GM19351 (cell line): ENCODE measurements at regions not wholly inside any gene's neighbourhood (a gene's known extent, or its start where the extent isn't known, plus 50 kb on each side); places are given as distances from the start of the nearest gene placed in this dataset.
A peak's percentile ranks its signal among the peaks of the same experiment; 100 is the strongest.
"Not testable (repeated sequence)": the region's sequence is repeated elsewhere in the genome, so short reads cannot be mapped to it uniquely, and the experiment has no call there.

Experiments
- ATAC-seq: cut with Tn5 transposase; IDR thresholded peaks from one replicate; pipeline ENCODE4 v1.9.1; 2021; ENCODE audit warnings: mild to moderate bottlenecking, moderate library complexity; ENCODE audit not compliant: unreplicated experiment

DNA sequence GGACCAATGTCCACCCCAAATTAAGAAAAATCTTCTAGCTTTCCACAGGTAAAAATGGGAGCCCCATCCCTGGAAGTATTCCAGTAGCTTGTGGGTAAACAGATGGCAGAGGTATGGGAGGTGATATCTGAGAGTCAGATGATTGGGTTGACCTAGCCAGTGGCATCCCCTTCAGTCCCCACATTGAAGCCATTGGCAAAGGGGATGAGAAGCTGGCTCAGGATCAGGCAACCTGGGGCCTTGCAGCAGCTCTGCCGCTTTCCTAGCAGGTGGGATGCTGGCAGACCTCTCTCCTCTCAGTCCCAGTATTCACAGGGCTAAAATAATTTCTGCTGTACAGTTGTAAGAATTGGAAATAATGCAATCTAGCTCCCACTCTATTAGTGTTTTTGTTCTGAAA is 108.9 kb upstream of the KCNG1 start:
- no peak for ATAC-seq

DNA sequence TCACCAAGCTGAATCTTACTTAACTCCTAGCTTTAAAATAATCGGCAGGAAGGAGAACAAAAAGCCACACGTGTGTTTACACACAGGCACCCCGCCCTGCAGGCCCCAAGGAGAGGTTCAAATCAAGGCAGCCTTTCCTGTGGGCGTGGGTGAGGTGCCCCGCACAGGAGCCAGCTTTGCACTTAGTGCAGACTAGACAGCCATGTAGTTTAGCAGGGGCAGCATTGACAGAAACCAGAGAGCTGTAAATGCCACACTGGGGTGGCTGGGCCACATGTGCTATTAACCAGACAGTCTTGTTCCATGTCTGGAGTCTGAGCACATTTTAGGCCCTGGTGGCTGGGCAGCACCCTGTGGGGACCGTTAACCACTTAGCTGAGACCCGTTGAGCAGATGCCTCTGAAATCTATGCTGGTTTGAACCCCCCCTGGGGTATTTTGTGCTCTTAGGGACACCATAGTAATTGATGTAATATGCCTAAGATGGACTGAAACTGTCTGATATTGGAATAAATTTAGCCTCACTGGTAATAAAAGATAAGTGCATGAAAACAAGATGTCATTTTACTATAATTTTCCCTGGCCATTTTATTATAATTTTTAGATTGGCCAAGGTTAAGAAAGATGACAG is 106.4 kb upstream of the KCNG1 start:
- ATAC-seq: no peak

DNA sequence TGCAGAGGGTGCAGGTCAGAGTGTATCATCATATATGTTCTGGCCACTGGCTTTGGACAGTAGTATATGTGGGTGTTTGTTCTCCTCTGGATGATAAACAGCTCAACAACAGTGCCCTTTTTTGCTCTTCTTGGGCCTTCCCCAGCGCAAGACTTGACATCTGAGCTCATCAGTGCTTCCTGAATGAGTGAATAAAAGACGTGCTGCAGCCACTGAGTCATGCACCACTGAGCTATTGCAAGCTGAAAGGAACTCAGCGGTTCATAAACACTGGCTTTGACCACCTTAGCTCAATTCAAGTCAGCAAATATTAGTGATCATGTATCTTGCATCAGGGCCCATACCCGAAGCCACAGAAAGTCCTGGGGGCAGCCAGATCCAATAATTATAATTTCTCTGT is 105.3 kb upstream of the KCNG1 start:
- ATAC-seq: peak; percentile 85

DNA sequence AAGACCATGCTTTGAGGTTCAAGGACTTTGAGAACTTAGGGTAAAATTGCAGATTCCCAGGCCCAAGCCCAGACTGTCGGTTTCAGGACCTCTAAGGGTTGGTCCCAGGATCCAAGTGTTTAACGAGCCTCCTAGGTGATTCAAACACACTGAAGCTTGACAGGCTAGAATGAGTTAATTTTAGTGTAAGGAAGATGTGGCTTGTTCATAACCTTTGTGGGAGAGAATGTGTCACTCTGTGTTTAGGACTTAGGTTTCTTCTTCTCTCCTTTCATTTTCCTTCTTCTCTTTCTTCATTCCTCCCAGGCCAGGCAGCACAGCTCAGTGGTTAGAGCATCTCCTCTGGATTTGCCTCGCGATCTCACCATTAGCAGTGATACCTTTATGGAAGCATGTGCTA is 104.8 kb upstream of the KCNG1 start:
- ATAC-seq: no peak

DNA sequence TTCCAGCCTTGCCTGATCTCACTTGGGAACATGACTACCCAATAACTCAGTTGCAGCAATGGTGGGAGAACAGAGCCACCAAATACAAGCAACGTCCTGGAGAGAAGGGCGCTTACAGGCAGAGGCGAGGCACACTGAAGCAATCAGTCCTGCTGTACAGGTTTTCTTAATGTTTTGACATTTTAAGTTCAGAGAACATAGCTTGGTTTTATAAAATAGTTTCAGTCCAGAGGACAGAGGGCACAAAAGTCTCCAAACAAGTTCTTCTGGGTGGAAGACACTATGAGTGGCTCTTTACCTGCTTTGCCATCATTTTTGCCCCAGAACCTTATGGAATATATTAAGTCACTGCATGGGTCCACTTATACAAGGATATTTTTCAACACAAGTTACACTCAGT is 103.4 kb upstream of the KCNG1 start:
- ATAC-seq: no peak

DNA sequence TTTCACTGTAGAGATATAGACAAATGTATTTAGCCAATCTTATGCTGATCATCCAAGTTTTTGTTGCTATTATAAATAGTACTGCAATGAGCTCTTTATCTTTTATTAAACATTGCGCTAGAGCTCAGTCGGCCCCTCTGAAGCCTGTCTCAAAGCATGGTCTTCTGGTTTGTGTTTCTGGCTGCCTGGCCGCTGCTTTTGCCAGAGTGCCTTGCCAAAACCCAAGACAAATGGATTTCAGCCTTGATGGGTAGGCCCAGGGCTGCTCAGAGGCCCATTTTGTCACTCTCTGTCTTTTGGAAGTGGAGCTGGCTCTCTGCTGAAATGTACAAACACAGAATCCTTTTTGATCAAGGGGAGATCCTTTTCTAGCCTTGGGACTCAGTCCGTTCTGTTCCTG is 102.9 kb upstream of the KCNG1 start:
- no peak for ATAC-seq

DNA sequence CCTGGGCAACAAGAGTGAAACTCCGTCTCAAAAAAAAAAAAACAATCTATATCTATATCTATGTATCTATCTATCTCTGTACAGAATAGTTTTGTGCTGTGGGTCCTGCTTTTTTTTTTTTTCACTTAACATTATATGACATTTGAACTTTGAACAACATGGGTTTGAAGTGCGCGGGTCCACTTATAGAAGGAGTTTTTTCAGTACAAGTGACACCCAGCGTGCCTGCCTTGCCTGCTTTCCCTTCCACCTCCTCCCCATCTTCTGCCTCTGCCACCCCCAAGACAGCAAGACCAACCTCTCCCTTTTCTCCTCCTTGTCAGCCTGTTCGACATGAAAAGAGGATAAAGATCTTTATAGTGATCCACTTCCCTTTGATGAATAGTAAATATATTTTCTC is 102.2 kb upstream of the KCNG1 start:
- ATAC-seq: no peak

DNA sequence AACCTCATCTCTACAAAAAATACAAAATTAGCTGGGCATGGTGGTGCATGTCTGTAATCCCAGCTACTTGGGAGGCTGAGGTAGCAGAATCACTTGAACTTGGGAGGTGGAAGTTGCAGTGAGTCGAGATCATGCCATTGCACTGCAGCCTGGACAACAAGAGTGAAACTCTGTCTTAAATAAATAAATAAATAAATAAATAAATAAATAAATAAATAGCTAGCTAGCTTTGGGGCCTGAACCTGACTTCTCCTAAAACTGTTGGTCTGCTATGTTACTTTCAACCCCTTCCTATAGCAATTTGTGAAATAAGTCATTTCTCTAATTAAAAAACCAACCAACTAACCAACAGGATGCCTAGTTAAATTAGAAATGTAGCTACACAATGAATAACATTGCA is 101.0 kb upstream of the KCNG1 start:
- ATAC-seq: not testable (repeated sequence)

DNA sequence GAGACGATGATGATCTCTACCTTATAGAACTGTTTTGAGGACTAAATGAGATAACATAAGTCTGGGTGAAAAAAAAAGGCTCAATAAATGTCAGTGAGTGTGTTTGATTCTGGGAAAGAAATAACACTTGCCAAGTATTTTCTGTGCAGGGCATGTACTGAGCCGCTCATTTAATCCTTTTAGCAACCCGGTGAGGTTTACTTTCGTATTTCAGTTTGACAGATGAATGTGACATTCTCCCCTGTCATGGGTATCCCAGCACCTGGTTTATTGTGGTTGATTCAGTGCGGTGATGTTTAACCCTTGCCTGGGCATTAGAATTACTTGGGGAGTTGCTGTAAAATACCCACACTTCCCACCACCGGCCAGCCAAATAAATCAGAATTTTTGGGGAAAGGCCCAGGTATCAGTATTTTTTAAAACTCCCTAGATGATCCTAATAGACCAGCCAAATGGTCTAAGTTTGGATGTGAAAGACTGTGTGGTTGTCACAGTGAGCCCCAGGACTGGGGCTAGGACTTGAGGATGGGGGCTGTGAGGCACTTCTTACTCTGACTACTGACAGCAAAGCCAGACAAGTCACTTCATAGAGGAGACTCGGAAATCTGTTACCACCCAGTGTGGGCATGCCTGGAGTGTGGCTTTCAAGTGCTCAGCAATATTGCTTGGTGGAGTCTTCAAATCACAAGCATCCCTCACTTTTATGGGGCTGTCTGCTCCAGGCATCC is 100.2 kb upstream of the KCNG1 start:
- ATAC-seq: peak; percentile 67

DNA sequence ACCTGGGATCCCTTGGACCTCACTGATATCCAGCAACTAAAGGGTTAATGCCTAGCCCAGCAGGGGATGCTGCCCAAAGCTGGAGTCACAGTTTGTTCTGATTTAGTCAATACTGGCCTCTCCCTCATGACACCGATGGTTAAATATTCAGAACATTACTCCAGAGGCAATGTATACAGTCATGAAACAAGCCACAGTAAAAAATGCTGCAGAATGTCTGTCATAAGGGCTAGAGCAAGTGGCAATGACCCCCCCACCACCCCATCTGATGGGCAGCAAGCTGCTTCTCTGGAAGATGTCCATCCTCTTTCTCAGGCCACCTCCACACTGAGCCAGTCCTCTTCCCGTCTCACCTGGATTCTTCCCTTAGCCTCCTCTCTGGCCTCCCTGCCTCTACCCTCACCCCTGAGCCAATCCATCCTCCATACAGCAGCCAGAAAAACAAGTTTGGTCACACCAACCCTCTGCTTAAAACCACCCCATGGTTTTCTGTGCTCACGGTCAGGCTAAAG is 99.0 kb upstream of the KCNG1 start:
- no peak for ATAC-seq

DNA sequence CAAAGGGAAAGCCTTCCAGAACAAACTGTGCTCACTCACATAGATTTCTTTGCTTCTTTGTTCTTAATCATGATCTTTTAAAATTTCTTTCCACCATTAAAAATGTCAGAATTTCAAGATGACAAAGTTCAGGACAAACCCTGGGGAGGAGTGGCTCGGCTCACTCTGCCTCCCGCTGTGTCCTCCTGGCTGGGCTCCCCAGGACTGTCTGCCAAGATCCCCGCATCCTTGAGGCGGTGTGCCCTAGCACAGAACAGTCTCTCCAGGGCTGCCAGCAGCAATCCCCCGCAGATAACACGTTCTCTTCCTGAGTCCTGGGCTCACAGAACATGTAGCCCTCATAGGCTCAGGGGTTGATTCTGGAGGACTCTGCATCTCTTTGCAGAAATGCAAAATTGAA is 98.4 kb upstream of the KCNG1 start:
- ATAC-seq: no peak

DNA sequence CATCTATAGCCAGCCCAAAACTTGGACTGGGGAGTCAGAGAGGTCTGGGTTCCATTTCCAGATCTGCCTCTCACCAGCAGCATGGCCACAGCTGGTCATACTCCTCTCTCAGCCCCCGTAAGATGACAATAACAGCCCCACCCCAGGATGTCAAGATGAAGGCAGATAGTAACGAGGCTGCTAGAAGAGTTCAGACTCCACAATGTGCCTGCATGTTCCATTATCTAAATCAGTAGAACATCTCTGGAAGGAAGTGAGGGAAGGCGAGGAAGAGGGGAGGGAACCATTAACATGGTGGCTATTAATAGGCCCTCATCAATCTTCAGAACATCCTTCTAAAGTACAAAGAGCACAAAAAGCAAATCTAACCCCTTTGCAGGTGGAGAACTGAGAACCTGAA is 98.0 kb upstream of the KCNG1 start:
- no peak for ATAC-seq

DNA sequence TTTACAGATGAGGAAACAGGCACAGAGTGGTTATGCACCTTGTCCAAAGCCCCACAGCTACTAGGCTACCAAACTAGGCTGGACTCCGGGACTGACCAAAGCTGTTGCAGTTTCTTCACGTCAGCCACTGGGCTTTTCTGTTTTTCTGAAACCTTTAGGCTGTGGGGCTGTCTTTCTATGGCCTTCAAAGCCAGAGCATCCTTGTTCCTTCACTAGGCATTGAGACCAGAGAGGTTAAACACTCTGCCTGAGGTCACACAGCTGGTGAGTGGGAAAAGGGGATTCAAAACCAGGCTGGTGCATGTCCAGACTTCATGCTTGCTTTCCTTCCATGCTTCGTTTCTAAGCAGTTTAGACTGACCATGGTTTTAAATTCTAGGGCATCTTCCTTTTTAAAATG is 97.5 kb upstream of the KCNG1 start:
- no peak for ATAC-seq

DNA sequence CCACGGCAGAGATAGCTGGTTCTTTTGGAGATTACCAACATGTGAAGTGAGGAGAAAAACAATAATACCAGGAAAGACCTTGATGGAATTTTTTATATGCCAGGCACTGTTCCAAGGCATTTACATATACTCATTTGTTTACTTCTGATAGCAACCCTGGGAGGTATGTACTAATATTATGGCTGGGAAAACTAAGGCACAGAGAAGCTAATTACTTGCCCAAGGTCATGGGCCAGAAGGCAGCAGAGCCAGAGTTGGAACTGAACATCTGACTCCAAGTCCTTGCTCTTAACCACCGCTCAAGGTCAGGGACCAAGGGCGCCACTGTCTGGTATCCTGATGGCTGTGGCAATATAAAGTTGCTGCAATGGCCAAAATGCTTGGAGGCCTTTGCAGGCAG is 97.0 kb upstream of the KCNG1 start:
- no peak for ATAC-seq

DNA sequence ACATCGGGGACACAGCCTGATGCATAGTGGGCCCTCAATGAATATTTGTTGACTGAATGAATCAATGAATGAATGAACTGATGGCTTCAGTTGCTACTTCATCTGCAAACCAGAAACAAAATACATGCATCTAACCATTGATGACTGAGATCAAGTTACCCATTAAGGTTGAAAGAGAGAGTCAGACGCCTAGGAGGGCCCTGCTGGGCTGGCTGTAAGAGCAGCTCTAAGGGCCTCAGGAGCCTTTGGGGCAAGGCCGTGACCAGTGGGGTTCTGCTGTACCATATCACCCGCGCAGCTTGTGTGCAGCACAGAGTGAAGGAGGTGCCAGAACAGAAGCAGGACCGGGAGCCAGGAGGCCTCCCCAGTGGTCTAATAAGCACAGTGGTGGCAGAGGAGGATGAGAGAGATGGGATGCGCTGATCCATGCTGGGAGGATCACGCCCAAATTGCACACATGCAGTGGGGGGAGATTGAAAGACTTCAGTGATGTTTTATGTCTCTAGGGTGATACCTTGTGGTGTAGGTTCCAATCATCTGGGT is 96.1 kb upstream of the KCNG1 start:
- ATAC-seq: no peak

DNA sequence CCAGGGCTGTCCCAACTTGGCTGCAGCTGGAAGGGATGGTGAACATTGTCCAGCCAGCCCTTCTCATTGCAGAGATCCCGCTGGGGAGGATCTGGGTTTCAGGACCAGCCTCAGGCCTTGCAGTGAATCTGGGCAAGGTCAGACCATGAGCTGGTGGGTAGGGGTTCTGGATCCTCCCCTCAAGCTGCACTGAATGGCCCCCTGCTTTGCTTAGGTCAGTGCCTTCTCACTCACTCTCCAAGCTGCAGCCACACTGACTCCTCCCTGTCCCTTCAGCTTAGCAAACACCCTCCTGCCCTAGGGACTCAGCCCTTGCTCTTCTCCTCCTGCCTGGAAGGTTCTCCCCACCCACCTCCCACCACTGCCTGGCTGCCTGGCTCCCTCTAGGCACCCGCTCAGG is 95.3 kb upstream of the KCNG1 start:
- no peak for ATAC-seq

DNA sequence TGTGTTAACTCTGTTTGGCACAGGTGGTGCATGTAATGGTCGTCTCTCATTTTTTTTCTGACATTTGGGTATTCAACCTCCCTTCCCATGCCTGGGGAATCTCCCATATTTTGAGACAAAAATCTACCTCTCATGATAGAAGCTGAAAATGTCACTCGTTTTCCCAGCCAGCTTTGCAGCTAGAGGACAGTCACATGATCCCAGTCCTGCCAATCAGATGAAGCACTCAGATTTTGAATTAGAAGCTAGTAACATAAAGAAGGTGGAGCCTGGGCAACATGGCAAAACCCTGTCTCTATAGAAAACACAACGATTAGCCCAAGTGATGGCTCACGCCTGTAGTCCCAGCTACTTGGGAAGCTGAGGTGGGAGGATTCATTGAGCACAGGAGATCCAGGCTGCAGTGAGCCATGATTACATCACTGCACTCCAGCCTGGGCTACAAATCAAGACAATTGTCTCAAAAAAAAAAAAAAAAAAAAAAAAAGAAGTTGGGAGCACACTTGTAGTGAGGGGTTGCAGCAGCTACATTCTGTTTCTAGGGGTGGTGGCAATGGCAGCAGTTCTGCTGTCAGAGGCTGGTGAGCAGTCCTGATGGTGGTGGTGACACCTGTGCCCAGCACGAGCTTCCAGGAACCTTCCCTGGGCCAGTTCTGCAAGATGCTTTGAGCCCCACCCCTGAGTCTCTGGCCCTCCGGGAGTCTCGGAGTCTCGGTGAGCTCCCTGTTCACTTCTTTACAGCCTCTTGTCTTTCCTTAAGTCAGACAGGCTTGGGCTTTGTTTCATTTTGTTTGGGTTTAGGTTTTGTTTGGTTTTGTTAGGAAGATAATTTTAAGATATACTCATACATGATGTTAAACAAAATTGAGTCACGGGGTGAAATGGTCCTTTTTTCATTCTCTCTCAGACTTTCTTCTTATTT is 94.1 kb upstream of the KCNG1 start:
- ATAC-seq: no peak

DNA sequence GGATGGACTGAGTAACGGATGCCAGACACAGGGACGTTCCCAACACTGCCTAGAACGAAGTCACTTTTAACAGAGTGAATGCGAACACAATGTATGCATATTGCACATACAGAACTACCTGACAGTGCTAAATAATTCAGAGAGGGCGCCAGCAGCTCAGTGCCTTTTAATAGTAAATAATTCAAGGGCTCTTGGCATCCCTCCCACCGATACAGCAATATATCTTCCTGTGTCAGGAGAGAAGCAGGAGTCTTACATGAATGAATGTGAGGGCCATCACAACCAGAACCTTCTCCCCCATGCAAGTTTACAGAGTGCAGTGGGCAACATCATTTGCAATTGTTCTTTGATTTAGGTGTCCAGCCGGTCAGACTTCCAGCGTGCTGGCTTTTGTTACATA is 88.4 kb upstream of the KCNG1 start:
- no peak for ATAC-seq

DNA sequence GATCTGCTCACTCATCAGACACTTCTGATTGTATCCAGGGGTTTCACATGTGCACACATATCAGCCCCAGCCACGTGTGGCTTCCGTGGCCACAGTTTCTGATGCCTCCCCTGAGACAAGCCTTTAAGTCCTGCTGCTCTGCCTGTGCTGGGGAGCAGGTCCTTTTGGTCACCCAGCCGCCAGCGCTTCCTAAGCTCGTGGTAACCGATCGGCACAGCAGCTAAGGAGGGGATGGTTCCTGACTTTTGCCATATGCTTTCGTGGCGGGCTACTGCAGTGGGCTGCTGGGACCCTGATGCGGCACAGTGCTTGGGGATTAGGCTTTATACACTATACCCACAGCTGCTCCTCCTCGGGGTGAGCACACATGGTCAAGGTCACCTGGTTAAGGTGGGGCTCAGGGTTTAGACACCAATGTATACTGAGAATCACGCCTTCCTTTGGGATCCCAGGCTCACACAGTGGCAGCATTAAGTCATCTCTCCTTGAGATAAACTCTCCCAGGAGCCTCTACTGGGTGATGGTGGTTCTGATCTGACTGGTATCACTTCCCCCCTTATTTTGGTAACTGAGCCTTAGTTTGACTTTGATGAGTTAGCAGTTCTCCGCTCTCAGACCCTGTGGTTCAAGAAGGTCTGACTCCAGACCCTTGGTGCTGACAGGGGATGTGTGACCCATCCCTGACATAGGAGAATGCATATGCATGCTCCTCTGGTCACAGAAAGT is 85.9 kb upstream of the KCNG1 start:
- ATAC-seq: no peak

DNA sequence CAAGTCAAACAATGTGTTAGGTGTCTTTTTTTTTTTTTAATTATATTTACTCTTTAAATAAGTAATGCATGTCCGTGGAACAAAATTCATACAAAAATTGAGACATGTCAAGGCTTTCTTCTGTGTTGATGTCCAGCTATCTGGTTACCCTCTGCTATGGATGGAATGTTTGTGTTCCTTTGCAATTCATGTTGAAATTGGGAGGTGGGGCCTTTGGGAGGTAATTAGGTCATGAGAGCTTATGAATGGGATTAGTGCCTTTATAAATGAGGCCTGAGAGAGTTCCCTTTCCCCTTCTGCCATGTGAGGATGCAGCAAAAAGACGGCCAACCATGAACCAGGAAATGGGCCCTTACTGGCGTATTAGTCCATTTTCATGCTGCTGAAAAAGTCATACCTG is 83.1 kb upstream of the KCNG1 start:
- no peak for ATAC-seq
